GM12878 (cell line): ENCODE measurements at regions not wholly inside any gene's neighbourhood (a gene's known extent, or its start where the extent isn't known, plus 50 kb on each side); places are given as distances from the start of the nearest gene placed in this dataset.

Experiments used
- ATAC-seq: fragments of 200-7000 bp; cut with Tn5 transposase; 3 replicates; pipeline ENCODE4 v1.9.1; 2020; ENCODE audit warnings: mild to moderate bottlenecking, moderate library complexity
- BruUV-seq: library from RNA; stranded (reverse); fragments of 400-500 nt; replicated peaks from 2 replicates; lab custom pipeline; 2021; lab: Mats Ljungman, UMichigan
- CTCF ChIA-PET: fragments of 300-600 bp; sonication (Branson Sonifier 250); formaldehyde crosslinking; extraction: SDS; loops from one replicate; lab custom pipeline; 2021; ENCODE audit warnings: inconsistent platforms; lab: Yijun Ruan, JAX
- POLR2A ChIA-PET: fragments of 350-600 bp; formaldehyde crosslinking; extraction: SDS; loops from one replicate; lab custom pipeline; 2021; ENCODE audit warnings: inconsistent platforms; lab: Charles Lee
- RAD21 ChIA-PET: fragments of 300-600 bp; sonication (Branson Sonifier 250); formaldehyde crosslinking; loops from one replicate; lab custom pipeline; 2023; ENCODE audit warnings: antibody characterized with exemption; ENCODE audit not compliant: unreplicated experiment; lab: Charles Lee
- SMC1A ChIA-PET: fragments of 300-600 bp; sonication (Branson Sonifier 250); formaldehyde crosslinking; loops from one replicate; lab custom pipeline; 2023; ENCODE audit not compliant: unreplicated experiment, uncharacterized antibody; lab: Charles Lee
- DNase-seq: peaks from one replicate; pipeline ENCODE4 v3.0.0-alpha.2; 2011; ENCODE audit warnings: low read depth, low spot score
- FAIRE-seq: peaks from 3 replicates; lab custom pipeline; 2011; peaks lifted over from hg19 to GRCh38; lab: Jason Lieb, UNC
- H2AFZ ChIP-seq: 2 replicates; pipeline ENCODE4 v1.6.0; 2011; ENCODE audit warnings: low read depth, low read length, control low read depth; ENCODE audit not compliant: control insufficient read depth
- H3K27ac ChIP-seq: 2 replicates; pipeline ENCODE4 v1.5.1; 2011; ENCODE audit warnings: control low read depth; ENCODE audit not compliant: control insufficient read depth, insufficient read depth
- H3K27me3 ChIP-seq, 2 experiments: replicated peaks in 1 of 2; 2 replicates each; pipeline versions ENCODE4 v1.6.0 to v1.6.1; 2011; ENCODE audit warnings: low read length in 1 of 2; ENCODE audit not compliant: control insufficient read depth in 2 of 2, insufficient read depth in 2 of 2
- H3K36me3 ChIP-seq, 2 experiments: 2 replicates each; pipeline ENCODE4 v1.5.1; 2011; ENCODE audit warnings: low read length in 1 of 2; ENCODE audit not compliant: control insufficient read depth in 2 of 2, insufficient read depth in 2 of 2
- H3K4me1 ChIP-seq: 2 replicates; pipeline ENCODE4 v1.6.1; 2011; ENCODE audit warnings: mild to moderate bottlenecking, low read length, moderate library complexity, mixed read lengths; ENCODE audit not compliant: control insufficient read depth, insufficient read depth
- H3K4me2 ChIP-seq: 2 replicates; pipeline ENCODE4 v1.6.0; 2011; ENCODE audit warnings: control low read depth; ENCODE audit not compliant: control insufficient read depth, insufficient read depth
- H3K4me3 ChIP-seq: fragments of 200-600 bp; sonication (generic); 2 replicates; pipeline ENCODE4 v1.5.1; 2016
- H3K79me2 ChIP-seq: 2 replicates; pipeline ENCODE4 v1.6.0; 2011; ENCODE audit warnings: low read length; ENCODE audit not compliant: control insufficient read depth, insufficient read depth
- H3K9ac ChIP-seq: 2 replicates; pipeline ENCODE4 v1.8.0; 2011; ENCODE audit warnings: low read length, control low read depth, mixed read lengths; ENCODE audit not compliant: control insufficient read depth, insufficient read depth
- H3K9me3 ChIP-seq: replicated peaks from 3 replicates; pipeline ENCODE4 v1.5.1; 2011; ENCODE audit warnings: mild to moderate bottlenecking, low read length; ENCODE audit not compliant: control insufficient read depth, insufficient read depth
- H4K20me1 ChIP-seq: 2 replicates; pipeline ENCODE4 v1.6.0; 2011; ENCODE audit not compliant: control insufficient read depth, insufficient read depth
- CEBPZ ChIP-seq: fragments of 150-350 bp; IDR thresholded peaks from 2 replicates; pipeline ENCODE4 v1.6.1; 2016; ENCODE audit warnings: low read depth, low read length
- WGBS: methylation state at CpG from one replicate; pipeline ENCODE4 v1.1.6; 2016; ENCODE audit warnings: low lambda C conversion rate; ENCODE audit not compliant: insufficient replicate concordance, insufficient coverage; ENCODE audit errors: missing lambda C conversion rate; 5-methylcytosine and 5-hydroxymethylcytosine counted together
- in situ Hi-C: fragments of 300-500 bp; cut with MboI; formaldehyde crosslinking; loops from 9 replicates; pipeline ENCODE4 v1.14.3; 2018; ENCODE audit warnings: mixed read lengths
- intact Hi-C: fragments of 100-400 bp; cut with micrococcal nuclease; formaldehyde crosslinking; loops from one replicate; pipeline ENCODE4 v1.14.2; 2022; ENCODE audit not compliant: unreplicated experiment
- TF ChIP-seq, protein P1 (sequence below): fragments of 450-650 bp; IDR thresholded peaks from 2 replicates; pipeline ENCODE4 v1.6.1; 2017; ENCODE audit warnings: borderline replicate concordance

GRCh38 chr12:107537464-107538119, 148.0 kb upstream of the PWP1 start:
- intact Hi-C loops: no loop called here
- ChIA-PET SMC1A (no interaction called here), POLR2A (no interaction called here), RAD21 (no interaction called here), CTCF (no interaction called here)
- no peaks in the 10 kb centered on the region for H3K79me2 ChIP-seq
- no peak overlapping the region for H3K9ac ChIP-seq
- no peaks in the 10 kb centered on the region; the same call in 2 of the 3 replicates for H3K9me3 ChIP-seq
- DNase-seq: no peak
- TF ChIP-seq, protein P1, sequence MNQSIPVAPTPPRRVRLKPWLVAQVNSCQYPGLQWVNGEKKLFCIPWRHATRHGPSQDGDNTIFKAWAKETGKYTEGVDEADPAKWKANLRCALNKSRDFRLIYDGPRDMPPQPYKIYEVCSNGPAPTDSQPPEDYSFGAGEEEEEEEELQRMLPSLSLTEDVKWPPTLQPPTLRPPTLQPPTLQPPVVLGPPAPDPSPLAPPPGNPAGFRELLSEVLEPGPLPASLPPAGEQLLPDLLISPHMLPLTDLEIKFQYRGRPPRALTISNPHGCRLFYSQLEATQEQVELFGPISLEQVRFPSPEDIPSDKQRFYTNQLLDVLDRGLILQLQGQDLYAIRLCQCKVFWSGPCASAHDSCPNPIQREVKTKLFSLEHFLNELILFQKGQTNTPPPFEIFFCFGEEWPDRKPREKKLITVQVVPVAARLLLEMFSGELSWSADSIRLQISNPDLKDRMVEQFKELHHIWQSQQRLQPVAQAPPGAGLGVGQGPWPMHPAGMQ: no peak
- no peak for TF ChIP-seq CEBPZ
- ATAC-seq: no peak
- no peaks in the 10 kb centered on the region for H4K20me1 ChIP-seq
- no peak overlapping the region for H2AFZ ChIP-seq
- no peak overlapping the region for H3K27ac ChIP-seq
- no TSS peak for BruUV-seq
- 15% methylated on average over 5 of the region's 5 CpGs for WGBS
- H3K27me3 ChIP-seq: no peaks in the 10 kb centered on the region
- in situ Hi-C loops: no loop called here
- no peaks in the 10 kb centered on the region for H3K36me3 ChIP-seq
- FAIRE-seq: no peak
- no peaks in the 10 kb centered on the region for H3K4me1 ChIP-seq
- H3K4me2 ChIP-seq: no peak overlapping the region
- no peak overlapping the region for H3K4me3 ChIP-seq
